Adrenal gland (tissue), 5 donors: ENCODE measurements at regions not wholly inside any gene's neighbourhood (a gene's known extent, or its start where the extent isn't known, plus 50 kb on each side); places are given as distances from the start of the nearest gene placed in this dataset.

Source experiments
- POLR2A ChIP-seq, 2 donors: fragments of 450-650 bp; IDR thresholded peaks; one replicate each; pipeline ENCODE4 v1.6.1; 2017; ENCODE audit warnings: antibody characterized with exemption in 2 of 2, mild to moderate bottlenecking in 2 of 2, moderate library complexity in 1 of 2
- TF ChIP-seq, protein P1 (sequence below), 6 experiments: fragments of 450-650 bp in 4 of 6; fragments of 200-600 bp in 2 of 6; sonication (generic) in 1 of 6; IDR thresholded peaks; 1 replicate in 5 of 6; 2 replicates in 1 of 6; pipeline versions ENCODE4 v1.5.1 to v1.8.0; 2016 to 2021; ENCODE audit warnings: antibody characterized with exemption in 6 of 6, mild to moderate bottlenecking in 2 of 6, moderate library complexity in 1 of 6
- donor health status: DM: no; HTN: no; CAD: no.

DNA sequence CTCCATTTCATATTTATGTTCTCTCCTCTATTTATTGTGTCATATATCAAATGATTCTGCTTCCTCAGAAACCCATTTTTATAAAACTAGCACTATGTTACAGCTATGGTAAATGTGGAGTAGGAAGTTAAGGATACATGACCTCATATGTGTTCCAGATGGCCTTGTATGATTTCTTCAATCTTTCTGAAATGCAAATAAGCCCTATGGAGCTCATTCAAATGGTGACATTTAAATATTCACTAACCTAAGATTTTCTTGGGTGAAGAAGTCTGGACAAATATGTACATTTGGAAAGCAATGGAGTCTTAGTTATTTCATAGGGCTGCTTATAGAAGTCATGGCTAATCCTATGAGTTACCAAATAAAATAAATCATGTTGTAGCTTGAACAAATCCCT, 782.5 kb downstream of the STPG2 start:
- TF ChIP-seq, protein P1, sequence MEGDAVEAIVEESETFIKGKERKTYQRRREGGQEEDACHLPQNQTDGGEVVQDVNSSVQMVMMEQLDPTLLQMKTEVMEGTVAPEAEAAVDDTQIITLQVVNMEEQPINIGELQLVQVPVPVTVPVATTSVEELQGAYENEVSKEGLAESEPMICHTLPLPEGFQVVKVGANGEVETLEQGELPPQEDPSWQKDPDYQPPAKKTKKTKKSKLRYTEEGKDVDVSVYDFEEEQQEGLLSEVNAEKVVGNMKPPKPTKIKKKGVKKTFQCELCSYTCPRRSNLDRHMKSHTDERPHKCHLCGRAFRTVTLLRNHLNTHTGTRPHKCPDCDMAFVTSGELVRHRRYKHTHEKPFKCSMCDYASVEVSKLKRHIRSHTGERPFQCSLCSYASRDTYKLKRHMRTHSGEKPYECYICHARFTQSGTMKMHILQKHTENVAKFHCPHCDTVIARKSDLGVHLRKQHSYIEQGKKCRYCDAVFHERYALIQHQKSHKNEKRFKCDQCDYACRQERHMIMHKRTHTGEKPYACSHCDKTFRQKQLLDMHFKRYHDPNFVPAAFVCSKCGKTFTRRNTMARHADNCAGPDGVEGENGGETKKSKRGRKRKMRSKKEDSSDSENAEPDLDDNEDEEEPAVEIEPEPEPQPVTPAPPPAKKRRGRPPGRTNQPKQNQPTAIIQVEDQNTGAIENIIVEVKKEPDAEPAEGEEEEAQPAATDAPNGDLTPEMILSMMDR (IDR thresholded peaks at IDR 0.05) = no peak
- TF ChIP-seq POLR2A (IDR thresholded peaks at IDR 0.05) = no peak
